ENCODE measurements at regions not wholly inside any gene's neighbourhood (a gene's known extent, or its start where the extent isn't known, plus 50 kb on each side); places are given as distances from the start of the nearest gene placed in this dataset.

GRCh38 chr6:781350-781961, 88.5 kb upstream of the EXOC2 start:
- TF ChIP-seq CTCF (IDR thresholded peaks at IDR 0.05) (no peak), POLR2A (IDR thresholded peaks at IDR 0.05) (no peak)
